Endothelial cell of umbilical vein (primary cell): ENCODE measurements at regions not wholly inside any gene's neighbourhood (a gene's known extent, or its start where the extent isn't known, plus 50 kb on each side); places are given as distances from the start of the nearest gene placed in this dataset.

Source experiments
- BruUV-seq: library from RNA; stranded (reverse); fragments of 400-500 nt; replicated peaks from 2 replicates; lab custom pipeline; 2021; lab: Mats Ljungman, UMichigan
- CTCF ChIA-PET: fragments of 300-600, 350-600 bp; sonication (Branson Sonifier 250); formaldehyde crosslinking; loops from one replicate; lab custom pipeline; 2021; ENCODE audit warnings: antibody characterized with exemption, inconsistent platforms; lab: Charles Lee
- POLR2A ChIA-PET: fragments of 300-600, 350-600 bp; sonication (Branson Sonifier 250); formaldehyde crosslinking; loops from one replicate; lab custom pipeline; 2021; ENCODE audit warnings: antibody characterized with exemption, inconsistent platforms; lab: Charles Lee
- DNase-seq: peaks from one replicate; pipeline ENCODE4 v3.0.0-alpha.2; 2011; ENCODE audit warnings: low read depth, low spot score
- FAIRE-seq: peaks from 2 replicates; lab custom pipeline; 2011; peaks lifted over from hg19 to GRCh38; lab: Jason Lieb, UNC
- H2AFZ ChIP-seq: 2 replicates; pipeline ENCODE4 v1.6.0; 2012; ENCODE audit warnings: low read depth, low read length, control low read depth, inconsistent platforms
- H3K27ac ChIP-seq: 2 replicates; pipeline ENCODE4 v1.5.1; 2011; ENCODE audit warnings: low read depth, mild to moderate bottlenecking, control low read depth, low read length, moderate library complexity; ENCODE audit not compliant: insufficient read depth
- H3K27me3 ChIP-seq, 2 experiments: 2 replicates each; pipeline versions ENCODE4 v1.6.0 to v1.6.1; 2011; ENCODE audit warnings: low read length in 2 of 2, mixed read lengths in 1 of 2; ENCODE audit not compliant: control insufficient read depth in 2 of 2, insufficient read depth in 2 of 2
- H3K36me3 ChIP-seq, 2 experiments: 2 replicates in 1 of 2; 3 replicates in 1 of 2; pipeline ENCODE4 v1.5.1; 2011; ENCODE audit warnings: low read length in 2 of 2, mild to moderate bottlenecking in 1 of 2, moderate library complexity in 1 of 2; ENCODE audit not compliant: control insufficient read depth in 2 of 2, insufficient read depth in 2 of 2; ENCODE audit errors: extremely low read depth in 1 of 2
- H3K4me1 ChIP-seq: 3 replicates; pipeline ENCODE4 v1.5.1; 2011; ENCODE audit warnings: mild to moderate bottlenecking, low read length; ENCODE audit not compliant: control insufficient read depth, insufficient read depth; ENCODE audit errors: extremely low read depth
- H3K4me2 ChIP-seq: 2 replicates; pipeline ENCODE4 v1.6.1; 2011; ENCODE audit warnings: low read length, control low read depth, mixed read lengths; ENCODE audit not compliant: insufficient read depth
- H3K4me3 ChIP-seq, 3 experiments: fragments of 200-600 bp in 1 of 3; sonication (generic), shearing (Covaris generic) in 1 of 3; replicated peaks in 1 of 3; 2 replicates each; pipeline ENCODE4 v1.5.1; 2011 to 2016; ENCODE audit warnings: control low read depth in 3 of 3, low read length in 3 of 3, mild to moderate bottlenecking in 2 of 3, inconsistent platforms in 1 of 3, low read depth in 1 of 3, moderate library complexity in 1 of 3; ENCODE audit not compliant: insufficient read depth in 1 of 3
- H3K79me2 ChIP-seq: 2 replicates; pipeline ENCODE4 v1.6.0; 2012; ENCODE audit warnings: low read length, inconsistent platforms; ENCODE audit not compliant: control insufficient read depth, insufficient read depth
- H3K9ac ChIP-seq: replicated peaks from 2 replicates; pipeline ENCODE3; 2011; ENCODE audit warnings: low read length, control low read depth; ENCODE audit not compliant: insufficient read depth; ENCODE audit errors: extremely low read depth
- H3K9me1 ChIP-seq: replicated peaks from 3 replicates; pipeline ENCODE4 v1.6.0; 2011; ENCODE audit warnings: mild to moderate bottlenecking, low read length; ENCODE audit not compliant: control insufficient read depth, insufficient read depth; ENCODE audit errors: extremely low read depth
- H3K9me3 ChIP-seq: replicated peaks from 2 replicates; pipeline ENCODE4 v1.5.1; 2012; ENCODE audit warnings: low read length, inconsistent platforms; ENCODE audit not compliant: control insufficient read depth, insufficient read depth
- H4K20me1 ChIP-seq: replicated peaks from 2 replicates; pipeline ENCODE3; 2011; ENCODE audit warnings: mild to moderate bottlenecking, low read length; ENCODE audit not compliant: control insufficient read depth, insufficient read depth; ENCODE audit errors: extremely low read depth
- CTCF ChIP-seq, 2 donors: IDR thresholded peaks; 1 replicate in 1 of 2; 2 replicates in 1 of 2; pipeline ENCODE4 v1.5.1; 2011; ENCODE audit warnings: low read length in 2 of 2, mild to moderate bottlenecking in 2 of 2, moderate library complexity in 2 of 2, control low read depth in 1 of 2, inconsistent platforms in 1 of 2, low read depth in 1 of 2; ENCODE audit not compliant: insufficient read depth in 1 of 2; ENCODE audit errors: extremely low read depth in 1 of 2
- EZH2 ChIP-seq: IDR thresholded peaks from 2 replicates; pipeline ENCODE4 v1.6.1; 2012; ENCODE audit warnings: borderline replicate concordance, low read depth, mild to moderate bottlenecking, moderate library complexity, low read length, inconsistent platforms; ENCODE audit not compliant: severe bottlenecking
- FOS ChIP-seq: IDR thresholded peaks from 2 replicates; pipeline ENCODE4 v1.6.1; 2011; ENCODE audit warnings: mild to moderate bottlenecking, low read length, moderate library complexity, borderline replicate concordance; ENCODE audit not compliant: insufficient read depth
- GATA2 ChIP-seq: IDR thresholded peaks from 2 replicates; pipeline ENCODE4 v1.7.0; 2011; ENCODE audit warnings: low read depth, mild to moderate bottlenecking, moderate library complexity, mixed read lengths, low read length; ENCODE audit not compliant: insufficient read length, insufficient read depth
- JUN ChIP-seq: IDR thresholded peaks from 2 replicates; pipeline ENCODE4 v1.6.1; 2011; ENCODE audit warnings: borderline replicate concordance, low read depth; ENCODE audit not compliant: insufficient read length, insufficient read depth
- MAX ChIP-seq: IDR thresholded peaks from 2 replicates; pipeline ENCODE4 v1.6.1; 2011; ENCODE audit not compliant: insufficient read depth, insufficient read length
- MYC ChIP-seq: IDR thresholded peaks from one replicate; pipeline ENCODE4 v1.6.1; 2011; ENCODE audit warnings: mild to moderate bottlenecking, low read depth, low read length
- POLR2A ChIP-seq: IDR thresholded peaks from 2 replicates; pipeline ENCODE4 v1.6.1; 2012; ENCODE audit warnings: low read depth, mild to moderate bottlenecking, control low read depth, low read length
- POLR2AphosphoS5 ChIP-seq: IDR thresholded peaks from 2 replicates; pipeline ENCODE4 v1.6.1; 2012; ENCODE audit warnings: low read depth, mild to moderate bottlenecking, control low read depth, low read length, moderate library complexity; ENCODE audit not compliant: insufficient read depth
- dilution Hi-C: fragments of 300-500 bp; cut with MboI; formaldehyde crosslinking; loops from one replicate; pipeline ENCODE4 v1.15.0; 2019; ENCODE audit warnings: low sequenced_read_pairs; ENCODE audit not compliant: extremely low pct_ligation_motif_present
- intact Hi-C: fragments of 100-400 bp; cut with micrococcal nuclease; formaldehyde crosslinking; loops from one replicate; pipeline ENCODE4 v1.10.0; 2022

- H3K4me1 ChIP-seq, result no peaks in the 10 kb centered on the region
- intact Hi-C loops, result no loop called here
- H3K27me3 ChIP-seq, result no peaks in the 10 kb centered on the region
- no peak overlapping the region for H3K4me3 ChIP-seq
- H3K9me1 ChIP-seq, result no peaks in the 10 kb centered on the region
- ChIA-PET CTCF (no interaction called here), POLR2A (no interaction called here)
- no peak overlapping the region for H3K4me2 ChIP-seq
- H3K9ac ChIP-seq, result no peak overlapping the region
- no TSS peak for BruUV-seq
- TF ChIP-seq FOS, result no peak
- TF ChIP-seq POLR2A, result no peak
- no peak for TF ChIP-seq EZH2
- no peak for TF ChIP-seq MAX
- TF ChIP-seq CTCF (IDR thresholded peaks at IDR 0.05; ENCODE audit: extremely low read depth in 1 of 2, insufficient read depth in 1 of 2, low read depth in 1 of 2, low read length in 2 of 2), result no peak
- no peak for TF ChIP-seq GATA2
- TF ChIP-seq MYC, result no peak
- no peak for TF ChIP-seq JUN
- no peak for TF ChIP-seq POLR2AphosphoS5
- no peaks in the 10 kb centered on the region for H3K36me3 ChIP-seq
- FAIRE-seq (no peak), DNase-seq (no peak)
- H4K20me1 ChIP-seq, result no peaks in the 10 kb centered on the region
- H3K79me2 ChIP-seq, result no peaks in the 10 kb centered on the region
- H3K27ac ChIP-seq, result no peak overlapping the region
- H3K9me3 ChIP-seq, result peaks cover 7% of the 10 kb centered on the region
- no peak overlapping the region for H2AFZ ChIP-seq
- dilution Hi-C loops, result no loop called here
Measured at GRCh38 chr2:107502539-107502938, 324.2 kb upstream of the RGPD4 start.
